ENCODE measurements at regions not wholly inside any gene's neighbourhood (a gene's known extent, or its start where the extent isn't known, plus 50 kb on each side); places are given as distances from the start of the nearest gene placed in this dataset.

- Histone ChIP-seq H3K4me1 (ENCODE audit: control insufficient read depth, insufficient read depth, low read length) (no peaks in the 10 kb centered on the region), H3K36me3 (ENCODE audit: control insufficient read depth in 2 of 2, insufficient read depth in 1 of 2, low read length in 2 of 2) (no peaks in the 10 kb centered on the region), H3K4me3 (ENCODE audit: low read depth, low read length) (no peak overlapping the region), H3K27ac (ENCODE audit: extremely low read depth, low read depth, low read length) (no peak overlapping the region), H3K9me3 (ENCODE audit: control insufficient read depth, insufficient read depth, low read depth, low read length) (no peaks in the 10 kb centered on the region)
- CTCF ChIA-PET, result interaction anchor here (0.5 kb wide), 1 partner anchor 61 kb away, joined by 4 read pairs; no protein-coding TSS in a partner anchor
- TF ChIP-seq ZNF707 (tag by site-specific recombination; IDR thresholded peaks at IDR 0.05) (no peak), BCL11A (tag by site-specific recombination; IDR thresholded peaks at IDR 0.05; ENCODE audit: low read depth) (no peak), ZNF2 (tag by site-specific recombination; IDR thresholded peaks at IDR 0.05) (no peak), SETDB1 (IDR thresholded peaks at IDR 0.05; ENCODE audit: insufficient read length, low read length) (no peak), ZNF433 (tag by site-specific recombination; IDR thresholded peaks at IDR 0.05; ENCODE audit: low read depth) (no peak), PRDM6 (tag by site-specific recombination; IDR thresholded peaks at IDR 0.05) (no peak), ZNF148 (tag by site-specific recombination; IDR thresholded peaks at IDR 0.05; ENCODE audit: borderline replicate concordance) (no peak), ZNF777 (tag by site-specific recombination; IDR thresholded peaks at IDR 0.05; ENCODE audit: borderline replicate concordance) (no peak), ZNF639 (tag by site-specific recombination; IDR thresholded peaks at IDR 0.05) (no peak), ZBTB11 (tag by site-specific recombination; conservative IDR thresholded peaks at IDR 0.05; ENCODE audit: low read depth) (no peak), ZNF677 (tag by site-specific recombination; IDR thresholded peaks at IDR 0.05) (no peak), ZNF146 (tag by site-specific recombination; IDR thresholded peaks at IDR 0.05) (no peak), ZFP41 (tag by site-specific recombination; IDR thresholded peaks at IDR 0.05; ENCODE audit: borderline replicate concordance) (no peak), ZNF362 (tag by site-specific recombination; IDR thresholded peaks at IDR 0.05) (no peak), ZNF292 (tag by site-specific recombination; IDR thresholded peaks at IDR 0.05; ENCODE audit: borderline replicate concordance, low read depth) (no peak), ZNF549 (tag by site-specific recombination; IDR thresholded peaks at IDR 0.05) (no peak), GLI2 (tag by site-specific recombination; IDR thresholded peaks at IDR 0.05; ENCODE audit: borderline replicate concordance, low read depth) (no peak), ZFHX2 (tag by site-specific recombination; conservative IDR thresholded peaks at IDR 0.05) (no peak), ZNF548 (tag by site-specific recombination; IDR thresholded peaks at IDR 0.05) (no peak), ZNF843 (tag by site-specific recombination; IDR thresholded peaks at IDR 0.05) (no peak)
- POLR2A ChIA-PET, result no interaction called here
Measured at GRCh38 chr20:16864963-16865362, 116.8 kb downstream of the OTOR start.

Data from HEK293 (cell line).